Esophagus (tissue), 2 donors: ENCODE measurements at regions not wholly inside any gene's neighbourhood (a gene's known extent, or its start where the extent isn't known, plus 50 kb on each side); places are given as distances from the start of the nearest gene placed in this dataset.
"Not testable (repeated sequence)": the region's sequence is repeated elsewhere in the genome, so short reads cannot be mapped to it uniquely, and the experiment has no call there.

Experiments
- H3K27ac ChIP-seq, 2 donors: one replicate each; pipeline ENCODE4 v1.5.1; 2013; ENCODE audit warnings: low read depth in 2 of 2, mild to moderate bottlenecking in 2 of 2, inconsistent platforms in 1 of 2, low read length in 1 of 2, moderate library complexity in 1 of 2
- H3K27me3 ChIP-seq, 2 donors: one replicate each; pipeline ENCODE4 v1.6.1; 2013; ENCODE audit warnings: low read length in 2 of 2, control low read depth in 1 of 2, mild to moderate bottlenecking in 1 of 2; ENCODE audit not compliant: insufficient read depth in 2 of 2, control insufficient read depth in 1 of 2
- H3K36me3 ChIP-seq, 2 donors: one replicate each; pipeline ENCODE4 v1.6.1; 2013; ENCODE audit warnings: low read length in 1 of 2; ENCODE audit not compliant: control insufficient read depth in 2 of 2, insufficient read depth in 2 of 2
- H3K4me1 ChIP-seq, 2 donors: one replicate each; pipeline ENCODE4 v1.6.1; 2013; ENCODE audit warnings: low read length in 1 of 2; ENCODE audit not compliant: control insufficient read depth in 2 of 2, insufficient read depth in 2 of 2
- H3K4me3 ChIP-seq, 2 donors: one replicate each; pipeline ENCODE4 v1.5.1; 2013; ENCODE audit warnings: low read length in 2 of 2, mild to moderate bottlenecking in 2 of 2, low read depth in 1 of 2, moderate library complexity in 1 of 2
- H3K9me3 ChIP-seq, 2 donors: one replicate each; pipeline ENCODE4 v1.6.1; 2013; ENCODE audit warnings: mild to moderate bottlenecking in 2 of 2, low read depth in 1 of 2, low read length in 1 of 2, moderate library complexity in 1 of 2; ENCODE audit not compliant: control insufficient read depth in 2 of 2, insufficient read depth in 1 of 2
- WGBS, 2 donors: extraction: QIAGEN DNeasy Blood & Tissue Kit; methylation state at CpG; one replicate each; pipeline ENCODE4 v1.1.7; 2013; 5-methylcytosine and 5-hydroxymethylcytosine counted together
- donor health status: healthy with polysubstance abuse.
- donor health status: Bipolar disorder and iron deficiency.

DNA sequence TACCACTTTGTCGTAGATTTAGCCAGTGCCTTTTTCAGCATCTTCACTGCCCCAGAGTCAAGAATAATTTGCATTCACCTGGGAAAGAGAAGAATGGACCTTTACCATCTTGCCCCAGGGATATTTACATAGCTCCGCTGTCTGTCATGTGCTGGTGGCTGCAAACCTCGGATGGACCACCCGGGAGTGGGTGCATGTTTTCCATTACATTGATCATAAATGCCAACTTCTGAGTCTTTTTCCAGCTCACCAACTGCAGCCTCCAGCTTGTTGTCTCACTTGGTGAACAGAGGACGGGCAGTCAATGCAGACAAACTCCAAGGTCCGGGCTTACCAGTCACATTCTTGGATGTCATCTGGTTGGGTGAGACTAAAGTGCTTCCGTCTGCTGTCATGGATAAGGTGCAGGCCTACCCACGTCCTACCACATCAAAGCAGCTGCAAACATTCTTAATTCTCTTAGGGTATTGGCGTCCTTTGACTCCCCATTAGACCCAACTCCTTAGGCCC is 155.8 kb upstream of the APC start:
- H3K4me3 ChIP-seq: no peak overlapping the region
- no peaks in the 10 kb centered on the region for H3K27me3 ChIP-seq
- no peaks in the 10 kb centered on the region for H3K36me3 ChIP-seq
- H3K4me1 ChIP-seq: peaks cover 0 to 2% of the 10 kb centered on the region in 2 donors
- H3K9me3 ChIP-seq: peaks cover 0 to 2% of the 10 kb centered on the region in 2 donors
- no peak overlapping the region for H3K27ac ChIP-seq
- WGBS, 2 donors: 80 to 82% methylated on average over 9 of the region's 9 CpGs

DNA sequence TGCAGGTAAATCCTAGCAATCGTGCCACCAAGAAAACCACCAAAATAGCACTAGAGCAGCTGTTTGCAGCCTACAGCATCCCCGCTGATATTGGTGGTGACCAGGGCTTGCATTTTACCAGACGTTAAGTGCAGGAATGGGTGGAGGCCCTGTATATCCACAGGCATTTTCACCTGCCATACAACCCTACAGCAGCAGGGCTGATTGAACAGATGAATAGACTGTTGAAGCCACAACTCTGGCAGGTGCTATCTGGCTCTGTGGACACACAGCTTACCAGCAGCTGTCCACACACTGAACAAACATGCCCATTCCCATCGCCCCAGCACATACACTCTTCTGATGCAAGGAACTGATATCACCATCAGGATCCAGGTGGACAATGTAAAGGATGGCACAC is 154.5 kb upstream of the APC start:
- H3K27ac ChIP-seq: no peak overlapping the region
- H3K4me1 ChIP-seq: peaks cover 0 to 2% of the 10 kb centered on the region in 2 donors
- H3K36me3 ChIP-seq: no peaks in the 10 kb centered on the region
- WGBS, 2 donors: 91% methylated on average over 4 of the region's 4 CpGs
- H3K9me3 ChIP-seq: peaks cover 0 to 2% of the 10 kb centered on the region in 2 donors
- no peak overlapping the region for H3K4me3 ChIP-seq
- no peaks in the 10 kb centered on the region for H3K27me3 ChIP-seq

DNA sequence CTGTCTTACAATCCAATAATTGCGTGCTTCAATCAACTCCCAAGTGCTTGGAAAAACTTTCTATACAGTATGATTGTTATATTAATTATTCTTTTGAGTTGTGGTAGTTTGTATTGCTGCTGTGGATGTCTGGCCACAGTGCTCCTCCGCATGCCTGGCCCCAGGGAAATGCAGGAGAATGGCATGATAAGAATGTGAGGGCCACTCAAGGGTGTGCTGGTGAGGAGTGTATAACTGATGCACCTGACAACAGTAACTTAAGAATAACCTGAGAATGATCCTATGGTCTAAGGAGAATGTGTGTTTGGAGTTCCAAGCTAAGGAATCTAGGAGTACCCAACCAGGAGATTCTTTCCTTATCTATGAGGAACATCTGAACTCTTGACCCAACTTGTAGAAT is 152.9 kb upstream of the APC start:
- no peak overlapping the region for H3K27ac ChIP-seq
- 77 to 92% methylated on average over 2 of the region's 2 CpGs for WGBS, 2 donors
- no peak overlapping the region for H3K4me3 ChIP-seq
- peaks cover 0 to 2% of the 10 kb centered on the region in 2 donors for H3K9me3 ChIP-seq
- no peaks in the 10 kb centered on the region for H3K27me3 ChIP-seq
- H3K36me3 ChIP-seq: no peaks in the 10 kb centered on the region
- H3K4me1 ChIP-seq: peaks cover 0 to 2% of the 10 kb centered on the region in 2 donors

DNA sequence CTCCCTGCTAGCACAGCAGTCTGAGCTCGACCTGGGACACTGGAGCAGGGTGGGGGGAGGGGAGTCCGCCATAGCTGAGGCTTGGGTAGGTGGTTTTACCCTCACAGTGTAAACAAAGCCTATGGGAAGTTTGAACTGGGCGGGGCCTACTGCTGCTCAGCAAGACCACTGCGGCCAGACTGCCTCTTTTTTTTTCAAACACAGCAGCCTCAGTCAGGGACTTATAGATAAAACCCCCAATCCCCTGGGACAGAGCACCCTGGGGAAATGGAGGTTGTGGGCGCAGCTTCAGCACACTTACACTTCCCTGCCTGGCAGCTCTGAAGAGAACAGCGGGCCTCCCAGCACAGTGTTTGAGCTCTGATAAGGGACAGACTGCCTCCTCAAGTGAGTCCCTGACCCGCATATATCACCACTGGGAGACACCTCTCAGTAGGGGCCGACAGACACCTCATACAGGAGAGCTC is 151.1 kb upstream of the APC start:
- 68 to 76% methylated on average over 8 of the region's 8 CpGs for WGBS, 2 donors
- Histone ChIP-seq H3K27me3 (no peaks in the 10 kb centered on the region), H3K36me3 (no peaks in the 10 kb centered on the region), H3K4me3 (no peak overlapping the region), H3K9me3 (peaks cover 0 to 2% of the 10 kb centered on the region in 2 donors), H3K27ac (no peak overlapping the region), H3K4me1 (no peaks in the 10 kb centered on the region)

DNA sequence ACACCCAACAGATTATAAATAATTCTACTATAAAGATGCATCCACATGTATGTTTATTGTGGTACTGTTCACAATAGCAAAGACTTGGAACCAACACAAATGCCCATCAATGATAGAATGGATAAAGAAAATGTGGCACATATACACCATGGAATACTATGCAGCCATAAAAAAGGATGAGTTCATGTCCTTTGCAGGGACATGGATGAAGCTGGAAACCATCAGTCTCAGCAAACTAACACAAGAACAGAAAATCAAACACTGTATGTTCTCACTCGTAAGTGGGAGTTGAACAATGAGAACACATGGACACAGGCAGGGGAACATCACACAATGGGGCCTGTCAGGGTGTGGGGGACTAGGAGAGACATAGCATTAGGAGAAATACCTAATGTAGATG is 146.8 kb upstream of the APC start:
- H3K4me3 ChIP-seq, H3K36me3 ChIP-seq, H3K27me3 ChIP-seq, H3K4me1 ChIP-seq, H3K27ac ChIP-seq, H3K9me3 ChIP-seq: not testable (repeated sequence)
- WGBS, 2 donors: 92 to 100% methylated on average over 1 of the region's 1 CpG

DNA sequence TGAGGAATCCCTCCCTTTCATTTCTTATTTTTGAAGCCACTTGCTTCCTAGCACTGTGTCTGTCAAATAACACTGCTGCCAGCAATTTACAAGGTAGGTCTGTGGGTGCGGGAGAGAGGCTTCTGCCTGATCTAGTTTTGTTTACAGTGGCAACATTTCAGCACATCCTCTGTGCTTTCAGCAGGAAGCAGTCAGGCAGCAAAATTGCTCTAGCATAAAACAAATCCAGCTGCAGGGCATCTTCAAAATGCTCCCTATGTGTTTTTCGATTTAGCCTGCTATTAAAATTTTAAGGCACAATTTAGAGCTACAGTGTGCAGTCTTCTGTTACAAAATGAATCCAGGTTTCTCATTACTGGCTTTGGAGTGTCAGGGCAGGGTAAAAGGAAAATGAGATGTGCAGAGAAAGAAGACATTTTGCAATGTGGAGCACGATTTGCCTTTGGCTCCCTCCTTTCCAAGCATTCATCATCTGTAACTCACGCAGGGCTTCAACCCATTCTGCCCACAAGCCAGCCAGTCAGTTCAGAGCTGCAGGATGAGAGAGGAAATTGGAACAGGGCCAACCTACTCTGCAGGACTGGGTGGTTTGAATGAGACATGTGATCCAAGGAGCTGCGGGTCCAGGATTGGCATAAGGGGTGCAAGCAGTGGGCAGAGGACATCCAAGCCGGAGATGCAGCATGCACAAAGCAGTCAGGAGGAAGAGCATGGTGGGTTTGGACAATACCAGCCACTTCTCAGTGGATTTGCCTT is 143.4 kb upstream of the APC start:
- 30 to 39% methylated on average over 6 of the region's 6 CpGs for WGBS, 2 donors
- H3K9me3 ChIP-seq: no peaks in the 10 kb centered on the region
- no peaks in the 10 kb centered on the region for H3K36me3 ChIP-seq
- no peaks in the 10 kb centered on the region for H3K4me1 ChIP-seq
- H3K27ac ChIP-seq: no peak overlapping the region
- H3K4me3 ChIP-seq: no peak overlapping the region
- no peaks in the 10 kb centered on the region for H3K27me3 ChIP-seq

DNA sequence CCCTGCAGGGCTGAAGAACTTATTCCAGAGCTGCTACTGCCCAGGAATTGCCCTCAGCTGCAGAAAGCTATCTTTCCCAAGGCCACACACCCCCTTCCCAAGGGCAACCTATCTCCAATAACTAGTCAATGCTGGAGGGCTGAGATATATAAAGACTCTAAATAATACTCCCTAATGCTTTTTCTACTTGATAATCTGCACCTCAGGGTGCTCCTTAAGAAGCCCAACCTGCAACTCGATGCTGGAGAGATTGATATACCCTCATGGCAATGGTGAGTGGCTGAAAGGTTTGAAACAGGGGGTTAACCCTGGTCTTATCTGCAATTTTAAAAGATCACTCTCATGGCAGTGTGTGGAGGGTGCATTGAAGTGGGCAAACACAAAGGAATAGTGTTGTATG is 142.7 kb upstream of the APC start:
- Histone ChIP-seq H3K27me3 (no peaks in the 10 kb centered on the region), H3K9me3 (no peaks in the 10 kb centered on the region), H3K4me3 (no peak overlapping the region), H3K4me1 (no peaks in the 10 kb centered on the region), H3K36me3 (no peaks in the 10 kb centered on the region), H3K27ac (no peak overlapping the region)
- 63 to 80% methylated on average over 1 of the region's 1 CpG for WGBS, 2 donors

DNA sequence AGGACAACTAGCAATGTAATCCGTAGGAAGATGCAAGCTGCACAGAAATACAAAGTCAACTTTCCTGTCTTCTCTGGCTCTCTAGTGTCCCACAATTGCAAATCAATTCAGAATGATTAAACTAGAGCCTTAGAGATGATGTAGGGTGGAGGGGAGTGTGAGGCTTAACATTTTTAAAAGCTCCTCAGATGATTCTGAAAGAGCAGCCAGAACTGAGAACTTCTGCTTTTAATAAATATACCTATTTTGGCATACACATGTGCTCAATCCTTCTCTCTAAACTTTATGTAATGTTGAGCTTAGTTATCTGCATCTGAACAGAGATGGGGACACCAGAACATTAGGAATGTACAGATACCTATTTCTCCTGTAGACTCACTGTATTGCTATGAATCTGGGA is 139.9 kb upstream of the APC start:
- H3K27ac ChIP-seq: no peak overlapping the region
- no peak overlapping the region for H3K4me3 ChIP-seq
- no peaks in the 10 kb centered on the region for H3K27me3 ChIP-seq
- 81 to 88% methylated on average over 1 of the region's 1 CpG for WGBS, 2 donors
- no peaks in the 10 kb centered on the region for H3K4me1 ChIP-seq
- no peaks in the 10 kb centered on the region for H3K9me3 ChIP-seq
- H3K36me3 ChIP-seq: no peaks in the 10 kb centered on the region

DNA sequence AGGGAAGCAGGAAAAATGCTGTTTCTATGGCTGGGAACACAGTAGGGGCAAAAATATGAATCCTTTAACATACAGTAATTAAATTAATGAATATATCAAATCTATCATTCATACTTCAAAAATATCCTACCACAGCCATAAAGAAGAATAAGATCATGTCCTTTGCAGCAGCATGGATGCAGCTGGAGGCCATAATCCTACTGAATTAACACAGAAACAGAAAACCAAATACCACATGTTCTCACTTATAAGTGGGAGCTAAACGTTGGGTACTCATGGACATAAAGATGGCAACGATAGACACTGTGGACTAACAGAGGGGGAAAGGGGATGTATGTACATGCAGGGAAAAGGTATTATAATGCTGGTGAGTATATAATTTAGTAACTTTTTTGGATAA is 137.2 kb upstream of the APC start:
- not testable (repeated sequence) for H3K27me3 ChIP-seq, H3K36me3 ChIP-seq, H3K4me1 ChIP-seq, H3K4me3 ChIP-seq, H3K27ac ChIP-seq, H3K9me3 ChIP-seq
- WGBS, 2 donors: 21 to 28% methylated on average over 2 of the region's 2 CpGs
